Effector memory CD4-positive, alpha-beta T cell (primary cell): ENCODE measurements at regions not wholly inside any gene's neighbourhood (a gene's known extent, or its start where the extent isn't known, plus 50 kb on each side); places are given as distances from the start of the nearest gene placed in this dataset.

ENCODE experiments used
- DNase-seq, 3 donors: peaks; one replicate each; pipeline ENCODE4 v3.0.0-alpha.2; 2020
- H3K27ac ChIP-seq: 2 replicates; pipeline ENCODE4 v1.7.0; 2013; ENCODE audit warnings: mild to moderate bottlenecking, low read length, moderate library complexity; ENCODE audit not compliant: insufficient read depth, poor library complexity, severe bottlenecking
- H3K27me3 ChIP-seq: replicated peaks from 2 replicates; pipeline ENCODE4 v1.7.0; 2013; ENCODE audit warnings: mild to moderate bottlenecking, low read length; ENCODE audit not compliant: insufficient read depth, control insufficient read depth, poor library complexity, severe bottlenecking
- H3K36me3 ChIP-seq: 2 replicates; pipeline ENCODE4 v1.7.0; 2013; ENCODE audit warnings: mild to moderate bottlenecking, low read length, moderate library complexity; ENCODE audit not compliant: control insufficient read depth, insufficient read depth
- H3K4me1 ChIP-seq: 2 replicates; pipeline ENCODE4 v1.7.0; 2013; ENCODE audit warnings: low read length, mild to moderate bottlenecking; ENCODE audit not compliant: control insufficient read depth, insufficient read depth, poor library complexity, severe bottlenecking
- H3K4me3 ChIP-seq: 2 replicates; pipeline ENCODE4 v1.7.0; 2013; ENCODE audit warnings: low read length, low read depth, mild to moderate bottlenecking; ENCODE audit not compliant: insufficient read depth, poor library complexity, severe bottlenecking
- H3K9me3 ChIP-seq: 2 replicates; pipeline ENCODE4 v1.7.0; 2013; ENCODE audit warnings: mild to moderate bottlenecking, low read length, moderate library complexity; ENCODE audit not compliant: control insufficient read depth

GRCh38 chr21:16095005-16095404 is 365.2 kb downstream of the USP25 start:
- Histone ChIP-seq H3K36me3 (no peaks in the 10 kb centered on the region), H3K9me3 (no peaks in the 10 kb centered on the region), H3K4me3 (no peak overlapping the region), H3K4me1 (no peaks in the 10 kb centered on the region), H3K27ac (no peak overlapping the region), H3K27me3 (no peaks in the 10 kb centered on the region)
- no peak for DNase-seq

GRCh38 chr21:16096988-16097387 is 367.2 kb downstream of the USP25 start:
- no peak for DNase-seq
- no peaks in the 10 kb centered on the region for H3K9me3 ChIP-seq
- no peaks in the 10 kb centered on the region for H3K27me3 ChIP-seq
- no peaks in the 10 kb centered on the region for H3K4me1 ChIP-seq
- no peaks in the 10 kb centered on the region for H3K36me3 ChIP-seq
- H3K27ac ChIP-seq: no peak overlapping the region
- no peak overlapping the region for H3K4me3 ChIP-seq

GRCh38 chr21:16102113-16102512 is 372.3 kb downstream of the USP25 start:
- DNase-seq: no peak
- H3K27me3 ChIP-seq: no peaks in the 10 kb centered on the region

GRCh38 chr21:16108561-16109075 is 378.8 kb downstream of the USP25 start:
- Histone ChIP-seq H3K36me3 (no peaks in the 10 kb centered on the region), H3K27me3 (no peaks in the 10 kb centered on the region), H3K4me1 (no peaks in the 10 kb centered on the region), H3K9me3 (no peaks in the 10 kb centered on the region), H3K27ac (no peak overlapping the region), H3K4me3 (no peak overlapping the region)
- no peak for DNase-seq

More at GRCh38 chr21:16102113-16102512, 372.3 kb downstream of the USP25 start:
- Histone ChIP-seq H3K36me3 (no peaks in the 10 kb centered on the region), H3K27ac (no peak overlapping the region), H3K9me3 (no peaks in the 10 kb centered on the region), H3K4me3 (no peak overlapping the region), H3K4me1 (no peaks in the 10 kb centered on the region)

- Histone ChIP-seq H3K27me3 (no peaks in the 10 kb centered on the region), H3K9me3 (no peaks in the 10 kb centered on the region), H3K27ac (no peak overlapping the region), H3K4me1 (no peaks in the 10 kb centered on the region), H3K4me3 (no peak overlapping the region), H3K36me3 (no peaks in the 10 kb centered on the region)
- no peak for DNase-seq
These were observed 383.4 kb downstream of the USP25 start for GRCh38 chr21:16113052-16113715.

GRCh38 chr21:16115461-16115860 is 385.7 kb downstream of the USP25 start:
- no peaks in the 10 kb centered on the region for H3K36me3 ChIP-seq
- H3K27me3 ChIP-seq: no peaks in the 10 kb centered on the region
- no peak overlapping the region for H3K4me3 ChIP-seq
- no peak overlapping the region for H3K27ac ChIP-seq
- no peaks in the 10 kb centered on the region for H3K9me3 ChIP-seq
- no peak for DNase-seq
- no peaks in the 10 kb centered on the region for H3K4me1 ChIP-seq

- Histone ChIP-seq H3K36me3 (no peaks in the 10 kb centered on the region), H3K9me3 (no peaks in the 10 kb centered on the region), H3K27me3 (no peaks in the 10 kb centered on the region), H3K27ac (no peak overlapping the region), H3K4me1 (no peaks in the 10 kb centered on the region), H3K4me3 (no peak overlapping the region)
- DNase-seq: no peak
These were observed 386.3 kb downstream of the USP25 start for GRCh38 chr21:16116069-16116468.

GRCh38 chr21:16116798-16117197 is 387.0 kb downstream of the USP25 start:
- Histone ChIP-seq H3K4me3 (no peak overlapping the region), H3K36me3 (no peaks in the 10 kb centered on the region), H3K9me3 (no peaks in the 10 kb centered on the region), H3K27me3 (no peaks in the 10 kb centered on the region), H3K4me1 (no peaks in the 10 kb centered on the region), H3K27ac (no peak overlapping the region)
- no peak for DNase-seq

- no peak overlapping the region for H3K4me3 ChIP-seq
- H3K4me1 ChIP-seq: no peaks in the 10 kb centered on the region
- no peak overlapping the region for H3K27ac ChIP-seq
These were observed 387.5 kb downstream of the USP25 start for GRCh38 chr21:16117331-16117730.

GRCh38 chr21:16117851-16118590 is 388.2 kb downstream of the USP25 start:
- Histone ChIP-seq H3K36me3 (no peaks in the 10 kb centered on the region), H3K27ac (no peak overlapping the region), H3K4me3 (no peak overlapping the region), H3K9me3 (no peaks in the 10 kb centered on the region), H3K4me1 (no peaks in the 10 kb centered on the region), H3K27me3 (no peaks in the 10 kb centered on the region)
- DNase-seq: no peak

More at GRCh38 chr21:16117331-16117730, 387.5 kb downstream of the USP25 start:
- Histone ChIP-seq H3K36me3 (no peaks in the 10 kb centered on the region), H3K27me3 (no peaks in the 10 kb centered on the region), H3K9me3 (no peaks in the 10 kb centered on the region)
- no peak for DNase-seq
